GM12865 (cell line): ENCODE measurements at regions not wholly inside any gene's neighbourhood (a gene's known extent, or its start where the extent isn't known, plus 50 kb on each side); places are given as distances from the start of the nearest gene placed in this dataset.
"Not testable (repeated sequence)": the region's sequence is repeated elsewhere in the genome, so short reads cannot be mapped to it uniquely, and the experiment has no call there.

Experiments
- DNase-seq: peaks from one replicate; pipeline ENCODE4 v3.0.0; 2010; ENCODE audit warnings: low read depth
- H3K4me3 ChIP-seq: 2 replicates; pipeline ENCODE4 v1.5.1; 2011; ENCODE audit warnings: mild to moderate bottlenecking, low read depth, low read length, control low read depth
- CTCF ChIP-seq: IDR thresholded peaks from 2 replicates; pipeline ENCODE4 v1.5.1; 2011; ENCODE audit warnings: low read length, control low read depth, low read depth, inconsistent platforms; ENCODE audit not compliant: insufficient read depth; ENCODE audit errors: missing control alignments

DNA sequence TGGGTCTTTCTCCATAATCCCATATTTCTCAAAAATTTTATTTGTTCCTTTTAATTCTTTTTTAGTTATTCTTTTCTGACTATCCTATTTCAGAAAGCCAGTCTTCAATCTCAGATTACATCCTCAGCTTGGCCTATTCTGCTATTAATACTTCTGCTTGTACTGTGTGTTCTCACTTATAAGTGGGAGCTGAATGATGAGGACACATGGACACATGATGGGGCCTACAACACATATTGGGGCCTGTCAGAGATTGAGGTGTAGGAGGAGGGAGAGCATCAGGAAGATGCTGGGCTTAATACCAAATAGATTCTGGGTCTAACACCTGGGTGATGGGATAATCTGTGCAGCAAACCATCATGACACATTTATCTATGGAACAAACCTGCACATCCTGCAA, 82.3 kb downstream of the MAGEE1 start:
- no peak overlapping the region for H3K4me3 ChIP-seq
- no peak for DNase-seq
- no peak for TF ChIP-seq CTCF

- H3K4me3 ChIP-seq, result no peak overlapping the region
- DNase-seq, result no peak
- no peak for TF ChIP-seq CTCF
These were observed 90.0 kb downstream of the MAGEE1 start for GRCh38 chrX:76517544-76517943.

GRCh38 chrX:76520273-76521054, 93.0 kb downstream of the MAGEE1 start:
- DNase-seq, result no peak
- no peak overlapping the region for H3K4me3 ChIP-seq
- no peak for TF ChIP-seq CTCF

GRCh38 chrX:76535675-76536074, 108.2 kb downstream of the MAGEE1 start:
- not testable (repeated sequence) for H3K4me3 ChIP-seq, DNase-seq

- DNase-seq, result no peak
- no peak overlapping the region for H3K4me3 ChIP-seq
- no peak for TF ChIP-seq CTCF
These were observed 111.3 kb downstream of the MAGEE1 start for GRCh38 chrX:76538860-76539259.

DNA sequence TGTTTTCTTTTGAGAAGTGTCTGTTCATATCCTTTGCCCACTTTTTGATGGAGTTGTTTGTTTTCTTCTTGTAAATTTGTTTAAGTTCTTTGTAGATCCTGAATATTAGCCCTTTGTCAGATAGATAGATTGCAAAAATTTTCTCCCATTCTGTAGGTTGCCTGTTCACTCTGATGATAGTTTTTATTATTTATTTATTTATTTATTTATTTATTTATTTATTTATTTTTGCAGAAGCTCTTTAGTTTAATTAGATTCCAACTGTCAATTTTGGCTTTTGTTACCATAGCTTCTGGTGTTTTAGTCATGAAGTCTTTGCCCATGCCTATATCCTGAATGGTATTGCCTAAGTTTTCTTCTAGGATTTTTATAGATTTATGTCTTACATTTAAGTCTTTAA, 115.9 kb downstream of the MAGEE1 start:
- not testable (repeated sequence) for DNase-seq

DNA sequence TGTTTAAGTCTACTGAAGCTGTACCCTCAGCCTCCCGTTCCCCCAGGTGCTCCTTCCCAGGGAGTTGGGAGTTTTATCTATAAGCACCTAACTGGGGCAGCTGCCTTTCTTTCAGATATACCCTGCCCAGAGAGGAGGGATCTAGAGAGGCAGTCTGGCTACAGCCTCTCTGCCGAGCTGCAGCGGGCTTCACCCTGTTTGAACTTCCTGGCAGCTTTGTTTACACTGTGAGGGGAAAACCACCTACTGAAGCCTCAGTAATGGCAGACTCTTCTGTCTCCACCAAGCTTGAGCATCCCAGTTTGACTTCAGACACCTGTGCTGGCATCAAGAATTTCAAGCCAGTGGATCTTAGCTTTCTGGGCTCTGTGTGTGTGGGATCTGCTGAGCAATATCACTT, 122.5 kb downstream of the MAGEE1 start:
- DNase-seq, result no peak
- H3K4me3 ChIP-seq, result no peak overlapping the region
- no peak for TF ChIP-seq CTCF

More for the DNA sequence above, 115.9 kb downstream of the MAGEE1 start:
- not testable (repeated sequence) for H3K4me3 ChIP-seq

DNA sequence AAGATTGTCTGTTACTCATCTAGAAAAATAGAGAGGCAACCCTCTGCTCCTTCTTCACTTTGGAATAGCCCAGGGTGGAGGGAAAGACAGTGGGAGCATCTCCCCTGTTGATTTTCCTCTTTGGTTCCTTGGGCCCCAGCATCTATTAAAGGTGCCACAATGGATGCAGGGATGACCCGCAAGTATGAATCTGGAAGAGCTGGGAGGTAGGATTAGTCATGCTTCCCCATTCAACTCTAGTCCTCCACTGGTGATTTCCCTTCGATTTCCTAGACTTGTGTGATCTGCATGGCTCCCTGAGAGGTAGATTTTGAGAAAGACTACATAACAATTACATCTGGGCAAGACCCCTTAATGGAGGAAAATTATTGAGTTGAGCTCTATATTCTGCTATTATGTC, 127.8 kb downstream of the MAGEE1 start:
- no peak overlapping the region for H3K4me3 ChIP-seq
- TF ChIP-seq CTCF, result no peak
- DNase-seq, result no peak
